Activated CD8-positive, alpha-beta memory T cell treated with anti-CD3 and anti-CD28 coated beads for 48 hours (primary cell): ENCODE measurements at regions not wholly inside any gene's neighbourhood (a gene's known extent, or its start where the extent isn't known, plus 50 kb on each side); places are given as distances from the start of the nearest gene placed in this dataset.

Experiments
- DNase-seq, 3 experiments: peaks; one replicate each; pipeline ENCODE4 v3.0.0-alpha.2; 2020; ENCODE audit warnings: low read depth in 2 of 3, low spot score in 2 of 3

GRCh38 chr2:125850541-125850940, 805.4 kb upstream of the GYPC start:
- DNase-seq: no peak

- no peak for DNase-seq
Measured at GRCh38 chr2:125852364-125852763, 803.6 kb upstream of the GYPC start.

GRCh38 chr2:125853626-125854025, 802.3 kb upstream of the GYPC start:
- no peak for DNase-seq

GRCh38 chr2:125855204-125855603, 800.8 kb upstream of the GYPC start:
- DNase-seq: no peak

- DNase-seq: no peak
Measured at GRCh38 chr2:125857971-125858794, 797.8 kb upstream of the GYPC start.

GRCh38 chr2:125861461-125861860, 794.5 kb upstream of the GYPC start:
- no peak for DNase-seq

- no peak for DNase-seq
Measured at GRCh38 chr2:125867908-125868307, 788.0 kb upstream of the GYPC start.

GRCh38 chr2:125870264-125870663, 785.7 kb upstream of the GYPC start:
- DNase-seq: no peak

- no peak for DNase-seq
Measured at GRCh38 chr2:125870746-125871145, 785.2 kb upstream of the GYPC start.

- DNase-seq: no peak
Measured at GRCh38 chr2:125874564-125874963, 781.4 kb upstream of the GYPC start.

- DNase-seq: no peak
Measured at GRCh38 chr2:125885340-125885739, 770.6 kb upstream of the GYPC start.

GRCh38 chr2:125886153-125886552, 769.8 kb upstream of the GYPC start:
- DNase-seq: no peak

GRCh38 chr2:125901278-125901677, 754.7 kb upstream of the GYPC start:
- DNase-seq: no peak

- no peak for DNase-seq
Measured at GRCh38 chr2:125925891-125926546, 729.9 kb upstream of the GYPC start.

GRCh38 chr2:125935559-125935958, 720.4 kb upstream of the GYPC start:
- no peak for DNase-seq

- no peak for DNase-seq
Measured at GRCh38 chr2:125942585-125943424, 713.2 kb upstream of the GYPC start.

- DNase-seq: no peak
Measured at GRCh38 chr2:125959047-125959446, 696.9 kb upstream of the GYPC start.

GRCh38 chr2:125961739-125962138, 694.2 kb upstream of the GYPC start:
- DNase-seq: no peak

- DNase-seq: no peak
Measured at GRCh38 chr2:125979886-125980285, 676.1 kb upstream of the GYPC start.

- no peak for DNase-seq
Measured at GRCh38 chr2:125983364-125983763, 672.6 kb upstream of the GYPC start.

GRCh38 chr2:126029316-126029715, 626.6 kb upstream of the GYPC start:
- DNase-seq: no peak

- DNase-seq: no peak
Measured at GRCh38 chr2:126038861-126039260, 617.1 kb upstream of the GYPC start.
